GM12892 (cell line): ENCODE measurements at regions not wholly inside any gene's neighbourhood (a gene's known extent, or its start where the extent isn't known, plus 50 kb on each side); places are given as distances from the start of the nearest gene placed in this dataset.

ENCODE experiments used
- POLR2A ChIP-seq: IDR thresholded peaks from 2 replicates; pipeline ENCODE4 v1.6.1; 2011; ENCODE audit warnings: low read depth, low read length, control low read depth
- POLR2AphosphoS5 ChIP-seq: IDR thresholded peaks from 2 replicates; pipeline ENCODE4 v1.6.1; 2011; ENCODE audit warnings: low read depth, low read length, control low read depth

GRCh38 chr16:35639233-35640205 lies 2180.1 kb downstream of the TP53TG3F start:
- TF ChIP-seq POLR2A = no peak
- TF ChIP-seq POLR2AphosphoS5 = no peak
